ENCODE measurements at regions not wholly inside any gene's neighbourhood (a gene's known extent, or its start where the extent isn't known, plus 50 kb on each side); places are given as distances from the start of the nearest gene placed in this dataset.
"Not testable (repeated sequence)": the region's sequence is repeated elsewhere in the genome, so short reads cannot be mapped to it uniquely, and the experiment has no call there.

DNA sequence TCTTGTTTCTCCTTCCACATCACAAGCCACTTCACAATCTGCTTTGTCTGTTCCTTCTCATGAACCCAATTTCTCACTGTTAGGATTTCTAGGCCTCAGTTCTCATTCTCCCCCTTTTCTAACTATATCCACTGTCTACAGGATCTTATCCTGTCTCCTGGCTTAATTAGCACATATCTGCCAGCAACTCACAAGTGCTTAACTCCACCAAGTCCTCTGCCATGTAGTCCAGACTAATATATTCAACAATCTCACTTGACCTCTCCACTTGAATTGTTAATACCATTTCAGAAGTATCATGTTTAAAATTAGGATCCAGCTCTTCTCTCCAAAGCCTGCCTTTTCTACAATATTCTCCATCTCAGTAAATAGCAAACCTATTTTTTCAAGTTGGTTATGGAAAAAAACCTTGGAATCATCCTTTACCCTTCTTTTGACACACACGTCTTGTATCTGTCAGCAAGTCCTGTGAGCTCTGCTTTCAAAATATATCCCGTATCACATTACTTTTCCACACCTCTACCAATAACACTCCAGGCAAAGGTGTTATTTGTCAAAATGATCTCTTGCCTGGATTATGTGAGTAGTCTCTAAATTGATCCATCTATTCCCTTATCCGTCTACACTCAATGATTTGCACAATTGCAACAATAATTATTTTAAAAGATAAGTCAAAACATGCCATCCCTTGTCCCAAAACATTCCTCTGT is 127.2 kb upstream of the SLIT2 start:
- no peak for DNase-seq

DNA sequence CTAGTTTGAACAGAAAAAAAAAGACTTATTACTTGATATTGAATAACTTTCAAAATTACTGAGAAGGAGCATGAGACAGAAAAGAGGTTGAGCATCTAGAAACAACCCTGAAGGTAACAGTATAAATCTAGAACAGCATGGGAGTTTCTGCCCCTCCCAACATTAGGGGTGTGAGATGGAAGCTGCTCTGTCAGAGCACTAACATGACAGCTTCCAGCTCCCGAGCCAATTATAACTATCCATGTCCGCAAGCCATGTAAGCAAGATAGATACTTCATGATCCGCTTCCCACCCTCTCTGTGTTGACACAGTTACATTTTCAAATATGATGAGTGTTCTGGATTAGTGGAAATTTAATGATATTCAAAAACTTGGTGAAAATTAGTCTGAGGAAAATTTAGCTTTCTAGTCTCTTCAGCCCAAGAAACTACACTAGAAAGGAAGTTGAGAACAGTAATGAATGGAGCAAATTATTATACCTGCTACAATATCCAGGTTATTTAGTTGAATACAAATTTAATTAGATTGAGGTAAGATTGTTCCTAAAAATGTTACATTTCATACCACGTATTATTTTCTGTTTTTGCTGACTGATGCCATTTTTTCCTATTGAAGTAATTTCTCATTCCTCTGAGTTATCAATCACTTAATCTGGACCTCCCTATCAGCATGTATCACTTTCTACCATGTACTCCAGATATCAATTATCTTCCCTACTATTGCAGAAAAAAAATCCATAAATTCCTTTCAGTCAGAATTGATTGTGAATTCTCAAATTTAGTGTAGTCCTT is 129.3 kb upstream of the SLIT2 start:
- no peak for DNase-seq

DNA sequence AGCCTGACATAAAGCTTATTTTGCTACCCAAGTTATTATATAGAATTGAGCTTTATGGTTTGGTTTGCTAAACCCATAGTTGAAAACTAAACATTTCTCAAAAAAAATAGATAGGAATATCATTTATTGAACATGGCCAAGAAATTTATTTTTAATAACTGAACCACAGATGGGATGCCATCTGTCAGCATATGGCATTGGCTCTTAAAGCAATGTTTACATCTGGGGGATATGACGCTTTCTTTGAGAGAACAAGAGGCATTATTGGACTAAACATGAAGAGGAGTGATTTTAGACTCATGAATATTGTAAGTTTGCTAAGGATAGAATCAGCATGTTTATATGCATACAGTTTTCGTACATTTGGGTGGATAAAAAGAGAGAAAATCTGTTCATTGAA is 132.6 kb upstream of the SLIT2 start:
- no peak for DNase-seq

DNA sequence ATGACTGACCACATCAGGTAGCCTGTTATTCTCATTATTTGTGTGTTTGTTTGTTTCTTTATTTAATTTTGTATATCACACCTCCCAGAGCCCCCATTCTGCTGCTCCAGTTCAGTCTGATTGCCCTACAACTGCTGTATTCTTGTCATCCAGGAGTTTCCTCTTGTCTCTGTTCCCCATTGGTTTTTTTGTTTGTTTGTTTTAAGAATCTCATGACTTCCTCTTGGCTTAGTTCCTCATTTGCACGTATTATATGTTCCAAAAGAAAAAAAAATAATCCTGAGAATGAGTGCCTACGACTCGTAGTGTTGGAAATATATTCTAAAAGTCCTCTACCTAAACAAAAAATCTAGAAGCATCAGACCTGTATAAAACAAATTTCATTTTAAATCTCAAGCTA is 142.3 kb upstream of the SLIT2 start:
- no peak for DNase-seq

- DNase-seq: no peak
These were observed 144.8 kb upstream of the SLIT2 start for GRCh38 chr4:20106921-20107320.

DNA sequence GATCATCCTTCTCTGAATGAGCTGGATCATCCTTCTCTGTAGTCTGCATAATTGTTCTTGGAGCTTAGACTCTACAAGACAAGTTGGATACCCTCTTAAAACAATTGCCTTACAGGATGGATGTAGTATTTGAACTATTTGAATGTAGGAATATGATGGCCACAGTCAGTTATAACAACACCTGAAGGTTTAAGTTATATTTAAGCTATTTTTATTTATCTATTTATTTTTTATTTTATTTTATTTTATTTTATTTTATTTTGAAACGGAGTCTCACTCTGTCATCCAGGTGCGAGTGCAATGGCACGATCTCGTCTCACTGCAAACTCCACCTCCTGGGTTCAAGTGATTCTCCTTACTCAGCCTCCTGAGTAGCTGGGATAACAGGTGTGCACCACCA is 149.9 kb upstream of the SLIT2 start:
- DNase-seq: no peak

DNA sequence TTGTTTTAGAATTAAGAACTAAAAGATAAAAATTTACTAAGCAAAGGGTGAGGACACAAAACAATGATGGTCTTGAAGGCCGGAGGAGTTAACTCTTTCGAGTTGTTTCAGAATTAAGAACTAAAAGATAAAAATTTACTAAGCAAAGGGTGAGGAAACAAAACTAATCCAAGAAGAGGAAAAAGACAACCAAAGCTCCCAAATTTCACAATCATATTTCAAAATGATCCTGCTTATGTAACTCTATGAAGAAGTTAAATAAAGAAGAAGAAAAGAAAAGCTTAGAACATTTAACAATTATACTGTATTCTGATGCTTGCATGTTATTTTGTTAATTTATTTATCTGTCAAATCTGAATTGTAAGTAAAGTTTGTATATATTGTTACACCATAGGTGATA is 154.8 kb upstream of the SLIT2 start:
- DNase-seq: no peak

- DNase-seq: no peak
These were observed 155.7 kb upstream of the SLIT2 start for GRCh38 chr4:20095805-20096541.

GRCh38 chr4:20091781-20092180 is 159.9 kb upstream of the SLIT2 start:
- DNase-seq: no peak

DNA sequence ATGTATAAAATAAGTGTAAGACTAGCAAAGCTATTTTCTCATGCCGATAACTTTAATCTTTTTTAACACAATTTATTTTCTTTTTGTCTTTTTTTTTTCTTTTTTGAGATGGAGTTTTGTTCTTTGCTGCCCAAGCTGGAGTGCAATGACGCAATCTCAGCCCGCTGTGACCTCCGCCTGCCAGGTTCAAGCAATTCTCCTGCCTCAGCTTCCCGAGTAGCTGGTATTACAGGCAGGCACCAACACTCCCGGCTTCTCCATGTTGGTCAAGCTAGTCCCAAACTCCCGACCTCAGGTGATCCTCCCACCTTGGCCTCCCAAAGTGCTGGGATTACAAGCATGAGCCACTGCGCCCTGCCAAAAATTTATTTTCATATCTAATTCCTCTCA is 164.2 kb upstream of the SLIT2 start:
- DNase-seq: no peak

GRCh38 chr4:20086799-20087521 is 164.7 kb upstream of the SLIT2 start:
- peak in 2 of 58 donors; percentile 1 to 2 for DNase-seq

GRCh38 chr4:20086067-20086798 is 165.5 kb upstream of the SLIT2 start:
- DNase-seq: peak in 13 of 58 donors; percentile 0 to 6 (median 2)

DNA sequence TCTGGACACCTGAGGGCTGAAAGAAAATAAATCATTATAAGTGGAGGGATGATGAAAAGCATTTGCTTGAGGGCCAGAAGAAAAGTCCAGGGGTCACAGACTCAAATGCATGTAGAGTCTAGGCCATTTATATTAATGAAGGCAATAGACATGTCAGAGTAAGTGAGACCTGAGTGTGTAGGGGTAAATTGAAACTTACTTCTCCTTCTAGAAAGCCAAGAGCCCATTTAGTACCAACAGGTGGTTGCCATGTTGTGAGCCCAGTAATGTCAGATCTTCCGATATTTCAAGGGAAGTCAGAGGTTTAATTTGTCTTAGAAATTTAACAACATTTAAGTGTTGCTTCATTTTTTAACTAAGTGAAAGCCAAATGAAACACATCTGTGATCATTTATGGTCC is 166.1 kb upstream of the SLIT2 start:
- DNase-seq: no peak

DNA sequence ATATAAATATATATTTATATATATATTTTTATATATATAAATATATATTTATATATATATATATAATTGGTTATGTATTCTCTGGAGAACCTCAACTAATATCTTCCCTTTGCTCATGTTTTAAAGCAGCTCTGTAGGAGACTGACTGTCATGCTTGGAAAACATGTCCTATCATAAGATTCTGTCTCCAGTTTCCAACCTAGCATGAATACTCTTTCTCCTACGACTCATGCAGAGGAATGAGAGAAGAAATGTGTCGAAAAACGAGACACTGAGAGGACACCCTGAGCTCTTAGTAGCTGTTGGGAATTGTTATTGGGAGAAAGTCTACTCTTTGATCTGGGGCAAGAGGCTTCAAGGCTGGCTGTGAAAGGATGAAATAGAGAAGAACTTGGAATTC is 166.5 kb upstream of the SLIT2 start:
- no peak for DNase-seq

GRCh38 chr4:20084488-20084887 is 167.2 kb upstream of the SLIT2 start:
- no peak for DNase-seq

DNA sequence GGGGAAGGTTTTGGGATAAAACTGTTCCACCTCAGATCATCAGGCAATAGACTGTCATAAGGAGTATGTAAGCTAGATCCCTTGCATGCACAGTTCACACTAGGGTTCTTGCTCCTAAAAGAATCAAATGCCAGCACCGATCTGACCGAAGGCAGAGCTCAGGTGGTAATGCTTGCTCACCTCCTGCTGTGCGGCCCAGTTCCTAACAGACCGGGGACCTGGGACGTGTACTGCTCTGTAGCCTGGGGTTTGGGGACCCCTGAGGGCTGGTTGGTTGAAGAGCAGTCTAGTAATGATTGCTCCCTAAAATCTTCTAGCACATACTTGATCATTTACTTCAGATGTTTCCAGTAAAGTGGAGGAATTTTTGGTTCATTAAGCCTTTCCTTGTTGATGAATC is 173.1 kb upstream of the SLIT2 start:
- no peak for DNase-seq

DNA sequence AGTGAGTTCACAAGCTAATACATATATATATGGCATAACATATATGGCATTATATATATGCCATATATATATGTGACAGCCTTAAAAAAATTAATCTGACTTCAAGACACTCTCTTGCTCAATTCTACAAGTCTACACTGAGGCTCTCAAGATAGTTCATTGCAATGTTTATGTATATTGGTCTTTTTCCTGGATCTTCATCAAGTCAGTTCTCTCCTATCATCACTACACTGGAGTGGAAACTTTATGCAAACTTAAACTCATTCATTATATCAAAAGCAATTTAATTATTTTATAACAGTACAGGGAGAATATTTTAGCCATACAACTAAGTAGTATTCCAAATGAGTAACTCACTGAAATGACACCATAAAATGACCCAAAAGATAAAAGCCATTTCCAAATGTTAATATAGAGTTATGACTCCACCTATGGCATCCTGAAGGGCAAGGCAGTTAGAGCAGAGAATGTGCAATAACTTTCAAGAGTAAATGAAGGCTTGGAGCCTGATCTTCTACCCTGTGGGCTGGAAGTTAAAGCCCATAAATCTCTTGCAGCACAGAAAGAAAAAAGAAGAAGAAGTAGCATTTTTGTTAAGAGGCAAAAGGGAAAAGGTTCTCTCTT is 176.3 kb upstream of the SLIT2 start:
- no peak for DNase-seq

- no peak for DNase-seq
These were observed 177.3 kb upstream of the SLIT2 start for GRCh38 chr4:20074450-20074849.

- no peak for DNase-seq
These were observed 185.8 kb upstream of the SLIT2 start for GRCh38 chr4:20065952-20066351.

GRCh38 chr4:20062857-20063256 is 188.8 kb upstream of the SLIT2 start:
- DNase-seq: not testable (repeated sequence)

All from anterior cingulate cortex (tissue), 58 donors.